ENCODE measurements at regions not wholly inside any gene's neighbourhood (a gene's known extent, or its start where the extent isn't known, plus 50 kb on each side); places are given as distances from the start of the nearest gene placed in this dataset.

- H3K27me3 ChIP-seq (replicated peaks; ENCODE audit: control insufficient read depth, insufficient read depth, low read length) = no peaks in the 10 kb centered on the region; the same call in 1 of the 2 replicates
- DNase-seq (ENCODE audit: extremely low read depth, insufficient read length) = no peak
- no peak for TF ChIP-seq CTCF (IDR thresholded peaks at IDR 0.05; ENCODE audit: insufficient read depth, low read length, poor library complexity, severe bottlenecking)
- no peaks in the 10 kb centered on the region for H3K36me3 ChIP-seq (ENCODE audit: control insufficient read depth, insufficient read depth, low read length)
- H3K4me3 ChIP-seq (replicated peaks; ENCODE audit: low read depth, low read length) = no peak overlapping the region
Observed at GRCh38 chr3:70518356-70518755, 205.9 kb upstream of the MDFIC2 start.

- H3K36me3 ChIP-seq (ENCODE audit: control insufficient read depth, insufficient read depth, low read length) = no peaks in the 10 kb centered on the region
- TF ChIP-seq CTCF (IDR thresholded peaks at IDR 0.05; ENCODE audit: insufficient read depth, low read length, poor library complexity, severe bottlenecking) = no peak
- H3K4me3 ChIP-seq (replicated peaks; ENCODE audit: low read depth, low read length) = no peak overlapping the region
- no peaks in the 10 kb centered on the region; the same call in 1 of the 2 replicates for H3K27me3 ChIP-seq (replicated peaks; ENCODE audit: control insufficient read depth, insufficient read depth, low read length)
- no peak for DNase-seq (ENCODE audit: extremely low read depth, insufficient read length)
Observed at GRCh38 chr3:70517124-70517890, 204.9 kb upstream of the MDFIC2 start.

GRCh38 chr3:70516076-70516475 lies 203.6 kb upstream of the MDFIC2 start:
- no peak overlapping the region for H3K4me3 ChIP-seq (replicated peaks; ENCODE audit: low read depth, low read length)
- H3K27me3 ChIP-seq (replicated peaks; ENCODE audit: control insufficient read depth, insufficient read depth, low read length) = no peaks in the 10 kb centered on the region; the same call in 1 of the 2 replicates
- no peaks in the 10 kb centered on the region for H3K36me3 ChIP-seq (ENCODE audit: control insufficient read depth, insufficient read depth, low read length)
- DNase-seq (ENCODE audit: extremely low read depth, insufficient read length) = no peak
- TF ChIP-seq CTCF (IDR thresholded peaks at IDR 0.05; ENCODE audit: insufficient read depth, low read length, poor library complexity, severe bottlenecking) = no peak

DNA sequence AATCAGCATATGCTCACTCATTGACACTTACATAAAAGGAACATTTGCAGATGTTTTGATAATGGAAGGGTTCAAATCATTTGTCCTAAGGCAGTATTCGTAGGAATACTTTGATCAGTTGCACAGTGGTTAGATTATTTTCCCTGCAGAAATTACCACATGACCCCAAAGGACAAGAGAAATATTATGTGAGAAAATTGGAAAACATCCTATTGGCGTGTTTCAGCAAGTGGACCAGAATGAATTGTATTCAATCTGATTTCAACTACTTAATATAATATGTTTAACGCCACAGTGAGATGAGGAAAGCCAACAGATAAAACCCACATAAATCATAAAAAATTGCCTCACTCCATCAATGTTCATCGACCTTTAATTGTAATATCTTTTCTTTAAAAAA lies 195.0 kb upstream of the MDFIC2 start:
- no peak for DNase-seq (ENCODE audit: extremely low read depth, insufficient read length)

GRCh38 chr3:70506775-70507174 lies 194.3 kb upstream of the MDFIC2 start:
- Histone ChIP-seq H3K36me3 (ENCODE audit: control insufficient read depth, insufficient read depth, low read length) (no peaks in the 10 kb centered on the region), H3K27me3 (replicated peaks; ENCODE audit: control insufficient read depth, insufficient read depth, low read length) (no peaks in the 10 kb centered on the region), H3K4me3 (replicated peaks; ENCODE audit: low read depth, low read length) (no peak overlapping the region)
- DNase-seq (ENCODE audit: extremely low read depth, insufficient read length) = no peak
- no peak for TF ChIP-seq CTCF (IDR thresholded peaks at IDR 0.05; ENCODE audit: insufficient read depth, low read length, poor library complexity, severe bottlenecking)

More for the DNA sequence above, 195.0 kb upstream of the MDFIC2 start:
- no peak for TF ChIP-seq CTCF (IDR thresholded peaks at IDR 0.05; ENCODE audit: insufficient read depth, low read length, poor library complexity, severe bottlenecking)
- Histone ChIP-seq H3K36me3 (ENCODE audit: control insufficient read depth, insufficient read depth, low read length) (no peaks in the 10 kb centered on the region), H3K27me3 (replicated peaks; ENCODE audit: control insufficient read depth, insufficient read depth, low read length) (no peaks in the 10 kb centered on the region), H3K4me3 (replicated peaks; ENCODE audit: low read depth, low read length) (no peak overlapping the region)

All from GM06990 (cell line).